HUDEP-2 (cell line): ENCODE measurements at regions not wholly inside any gene's neighbourhood (a gene's known extent, or its start where the extent isn't known, plus 50 kb on each side); places are given as distances from the start of the nearest gene placed in this dataset.

ENCODE experiments used
- DNase-seq, 76 experiments: peaks; one replicate each; lab custom pipeline; 2025; ENCODE audit not compliant: unreplicated experiment in 76 of 76; lab: John Stamatoyannopoulos, UW

- no peak for DNase-seq
Measured at GRCh38 chr10:2012209-2012608, 274.9 kb upstream of the ADARB2 start.

GRCh38 chr10:2011106-2011716 is 273.9 kb upstream of the ADARB2 start:
- no peak for DNase-seq

GRCh38 chr10:2005546-2005945 is 268.2 kb upstream of the ADARB2 start:
- no peak for DNase-seq

GRCh38 chr10:1992930-1993329 is 255.6 kb upstream of the ADARB2 start:
- no peak for DNase-seq

- no peak for DNase-seq
Measured at GRCh38 chr10:1989090-1989489, 251.8 kb upstream of the ADARB2 start.

GRCh38 chr10:1981976-1982375 is 244.7 kb upstream of the ADARB2 start:
- DNase-seq = no peak

- no peak for DNase-seq
Measured at GRCh38 chr10:1980459-1980858, 243.1 kb upstream of the ADARB2 start.

GRCh38 chr10:1978584-1978983 is 241.3 kb upstream of the ADARB2 start:
- DNase-seq = no peak

- no peak for DNase-seq
Measured at GRCh38 chr10:1977461-1977860, 240.1 kb upstream of the ADARB2 start.

- no peak for DNase-seq
Measured at GRCh38 chr10:1972406-1972805, 235.1 kb upstream of the ADARB2 start.

- no peak for DNase-seq
Measured at GRCh38 chr10:1968257-1969033, 231.1 kb upstream of the ADARB2 start.

GRCh38 chr10:1966712-1967376 is 229.5 kb upstream of the ADARB2 start:
- DNase-seq = no peak

GRCh38 chr10:1964476-1964875 is 227.2 kb upstream of the ADARB2 start:
- no peak for DNase-seq

GRCh38 chr10:1963341-1963740 is 226.0 kb upstream of the ADARB2 start:
- DNase-seq = no peak

- no peak for DNase-seq
Measured at GRCh38 chr10:1961989-1962388, 224.7 kb upstream of the ADARB2 start.

- no peak for DNase-seq
Measured at GRCh38 chr10:1960982-1961381, 223.7 kb upstream of the ADARB2 start.

GRCh38 chr10:1957057-1957456 is 219.7 kb upstream of the ADARB2 start:
- DNase-seq = no peak

GRCh38 chr10:1954300-1954699 is 217.0 kb upstream of the ADARB2 start:
- no peak for DNase-seq

- DNase-seq = no peak
Measured at GRCh38 chr10:1952126-1953095, 215.1 kb upstream of the ADARB2 start.

GRCh38 chr10:1950803-1951495 is 213.6 kb upstream of the ADARB2 start:
- DNase-seq = no peak
